ENCODE measurements at regions not wholly inside any gene's neighbourhood (a gene's known extent, or its start where the extent isn't known, plus 50 kb on each side); places are given as distances from the start of the nearest gene placed in this dataset.

DNA sequence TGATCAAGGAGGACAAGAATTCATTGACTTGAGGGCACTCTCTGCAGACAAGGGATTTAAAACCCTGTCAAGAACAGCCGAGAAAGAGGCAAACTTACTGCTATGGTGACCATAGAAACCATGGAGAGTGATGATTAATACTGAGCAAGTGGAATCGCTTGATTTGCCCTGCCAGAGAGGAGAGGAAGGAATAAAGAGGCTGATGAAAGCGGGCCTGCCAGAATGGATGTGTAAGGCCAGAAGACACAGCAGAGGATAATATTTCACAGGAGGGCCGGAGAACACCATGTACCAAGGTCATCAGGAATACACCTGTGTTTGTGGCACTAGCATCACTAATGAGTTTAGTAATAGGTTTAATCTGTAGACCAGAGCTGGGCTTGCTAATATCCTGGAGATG, 221.8 kb upstream of the DCN start:
- H3K36me3 Mint-ChIP-seq (ENCODE audit: insufficient read depth in 2 of 2): no peaks in the 10 kb centered on the region
- DNase-seq (no peak), ATAC-seq (replicated peaks in 1 of 2) (no peak)
- H3K9me3 Mint-ChIP-seq: no peaks in the 10 kb centered on the region
- no peak overlapping the region for H3K4me3 Mint-ChIP-seq
- no peaks in the 10 kb centered on the region for H3K27me3 Mint-ChIP-seq (ENCODE audit: low read depth)
- H3K4me1 Mint-ChIP-seq (ENCODE audit: low read depth): no peaks in the 10 kb centered on the region
- H3K27ac Mint-ChIP-seq: no peak overlapping the region

DNA sequence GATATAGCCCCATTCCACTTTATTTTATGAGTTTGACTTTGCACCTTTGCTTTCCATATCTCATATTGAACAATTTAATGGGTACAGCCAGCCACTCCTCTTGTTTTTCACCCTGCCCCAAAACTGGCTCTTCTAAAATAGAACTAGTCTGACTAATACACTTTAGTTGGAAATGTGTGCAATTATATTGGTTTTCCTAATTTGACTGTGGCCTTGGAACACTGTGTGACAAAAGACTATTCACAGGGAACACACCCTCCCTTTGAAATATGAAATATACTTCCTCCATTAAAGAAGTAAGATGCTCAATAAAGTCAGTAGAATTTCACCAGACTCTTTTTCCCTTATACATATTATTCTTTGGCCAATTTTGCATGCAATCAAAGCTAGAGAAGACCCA, 218.6 kb upstream of the DCN start:
- no peaks in the 10 kb centered on the region for H3K36me3 Mint-ChIP-seq (ENCODE audit: insufficient read depth in 2 of 2)
- ATAC-seq (replicated peaks in 1 of 2) (no peak), DNase-seq (no peak)
- H3K4me3 Mint-ChIP-seq: no peak overlapping the region
- no peak overlapping the region for H3K27ac Mint-ChIP-seq
- no peaks in the 10 kb centered on the region for H3K9me3 Mint-ChIP-seq
- no peaks in the 10 kb centered on the region for H3K4me1 Mint-ChIP-seq (ENCODE audit: low read depth)
- no peaks in the 10 kb centered on the region for H3K27me3 Mint-ChIP-seq (ENCODE audit: low read depth)

DNA sequence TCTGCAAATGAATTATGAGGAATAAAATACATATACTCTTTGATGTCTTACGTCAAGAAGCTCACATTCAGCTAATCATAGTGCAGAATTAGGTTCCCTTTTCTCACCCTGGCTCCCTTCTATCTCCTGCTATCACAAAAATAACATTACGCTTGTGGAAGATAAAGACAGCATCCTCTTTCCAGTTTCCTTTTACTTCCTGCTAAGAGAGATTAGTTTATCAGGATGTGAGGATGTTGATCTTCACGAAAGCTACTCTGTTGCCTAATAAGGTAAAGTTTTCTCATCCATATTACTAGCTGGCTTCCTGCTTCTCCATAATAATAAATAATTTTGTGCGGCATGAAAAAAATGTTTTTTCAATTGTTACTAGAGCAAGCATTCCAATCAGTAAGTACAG, 217.7 kb upstream of the DCN start:
- Mint-ChIP-seq H3K27ac (no peak overlapping the region), H3K4me1 (ENCODE audit: low read depth) (no peaks in the 10 kb centered on the region), H3K4me3 (no peak overlapping the region), H3K27me3 (ENCODE audit: low read depth) (no peaks in the 10 kb centered on the region), H3K9me3 (no peaks in the 10 kb centered on the region), H3K36me3 (ENCODE audit: insufficient read depth in 2 of 2) (no peaks in the 10 kb centered on the region)
- DNase-seq (no peak), ATAC-seq (replicated peaks in 1 of 2) (no peak)

- ATAC-seq (replicated peaks in 1 of 2): no peak
- Mint-ChIP-seq H3K4me1 (ENCODE audit: low read depth) (no peaks in the 10 kb centered on the region), H3K9me3 (peaks cover 0 to 2% of the 10 kb centered on the region in 2 donors), H3K27ac (no peak overlapping the region), H3K36me3 (ENCODE audit: insufficient read depth in 2 of 2) (peaks cover 0 to 2% of the 10 kb centered on the region in 2 donors), H3K4me3 (no peak overlapping the region), H3K27me3 (ENCODE audit: low read depth) (no peaks in the 10 kb centered on the region)
- DNase-seq: no peak
Measured at GRCh38 chr12:91397866-91398532, 215.4 kb upstream of the DCN start.

- no peaks in the 10 kb centered on the region for H3K4me1 Mint-ChIP-seq (ENCODE audit: low read depth)
- no peak overlapping the region for H3K27ac Mint-ChIP-seq
- DNase-seq (no peak), ATAC-seq (replicated peaks in 1 of 2) (no peak)
- peaks cover 2 to 7% of the 10 kb centered on the region in 2 donors for H3K36me3 Mint-ChIP-seq (ENCODE audit: insufficient read depth in 2 of 2)
- H3K4me3 Mint-ChIP-seq: no peak overlapping the region
- peaks cover 2 to 5% of the 10 kb centered on the region in 2 donors for H3K9me3 Mint-ChIP-seq
- no peaks in the 10 kb centered on the region for H3K27me3 Mint-ChIP-seq (ENCODE audit: low read depth)
Measured at GRCh38 chr12:91396293-91396692, 213.7 kb upstream of the DCN start.

DNA sequence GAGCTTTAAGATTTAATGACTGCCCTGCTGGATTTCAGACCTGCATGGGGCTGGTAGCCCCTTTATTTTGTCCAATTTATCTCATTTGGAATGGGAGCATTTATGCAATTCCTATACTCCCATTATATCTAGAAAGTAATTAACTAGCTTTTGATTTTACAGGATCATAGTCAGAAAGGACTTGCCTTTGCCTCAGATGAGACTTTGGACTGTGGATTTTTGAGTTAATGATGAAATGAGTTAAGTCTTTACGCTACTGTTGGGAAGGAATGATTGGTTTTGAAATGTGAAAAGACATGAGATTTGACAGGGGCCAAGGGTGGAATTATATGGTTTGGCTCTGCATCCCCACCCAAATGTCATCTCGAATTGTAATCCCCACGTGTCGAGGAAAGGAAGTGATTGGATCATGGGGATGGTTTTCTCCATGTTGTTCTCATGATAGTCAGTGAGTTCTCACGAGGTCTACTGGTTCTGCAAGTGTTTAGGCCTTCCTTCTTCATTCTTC, 213.1 kb upstream of the DCN start:
- DNase-seq: no peak
- ATAC-seq (replicated peaks in 1 of 2): no peak
- H3K27me3 Mint-ChIP-seq (ENCODE audit: low read depth): no peaks in the 10 kb centered on the region
- no peaks in the 10 kb centered on the region for H3K4me1 Mint-ChIP-seq (ENCODE audit: low read depth)
- H3K27ac Mint-ChIP-seq: no peak overlapping the region
- H3K9me3 Mint-ChIP-seq: peaks cover 2 to 5% of the 10 kb centered on the region in 2 donors
- H3K36me3 Mint-ChIP-seq (ENCODE audit: insufficient read depth in 2 of 2): peaks cover 2 to 8% of the 10 kb centered on the region in 2 donors
- no peak overlapping the region for H3K4me3 Mint-ChIP-seq

DNA sequence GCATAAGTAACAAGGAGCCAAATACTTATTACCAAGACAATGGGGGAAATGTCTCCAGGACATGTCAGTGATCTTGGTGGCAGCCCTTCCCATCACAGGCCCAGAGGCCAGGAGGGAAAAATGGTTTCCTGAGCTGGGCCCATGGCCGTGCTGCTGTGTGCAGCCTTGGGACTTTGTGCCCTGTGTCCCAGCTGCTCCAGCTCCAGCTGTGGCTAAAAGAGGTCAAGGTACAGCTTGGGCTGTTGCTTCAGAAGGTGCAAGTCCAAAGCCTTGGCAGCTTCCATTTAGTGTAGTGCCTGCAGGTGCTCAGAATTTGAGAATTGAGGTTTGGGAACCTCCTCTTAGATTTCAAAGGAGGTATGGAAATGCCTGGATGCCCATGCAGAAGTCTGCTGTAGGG, 212.3 kb upstream of the DCN start:
- Mint-ChIP-seq H3K27me3 (ENCODE audit: low read depth) (no peaks in the 10 kb centered on the region), H3K36me3 (ENCODE audit: insufficient read depth in 2 of 2) (peaks cover 2 to 8% of the 10 kb centered on the region in 2 donors), H3K4me1 (ENCODE audit: low read depth) (no peaks in the 10 kb centered on the region), H3K27ac (no peak overlapping the region), H3K9me3 (peaks cover 3 to 5% of the 10 kb centered on the region in 2 donors), H3K4me3 (no peak overlapping the region)
- ATAC-seq (replicated peaks in 1 of 2): no peak
- DNase-seq: no peak

GRCh38 chr12:91388573-91388972, 206.0 kb upstream of the DCN start:
- ATAC-seq (replicated peaks in 1 of 2): no peak
- DNase-seq: no peak
- H3K36me3 Mint-ChIP-seq (ENCODE audit: insufficient read depth in 2 of 2): peaks cover 0 to 8% of the 10 kb centered on the region in 2 donors
- no peak overlapping the region for H3K27ac Mint-ChIP-seq
- no peaks in the 10 kb centered on the region for H3K4me1 Mint-ChIP-seq (ENCODE audit: low read depth)
- no peak overlapping the region for H3K4me3 Mint-ChIP-seq
- H3K27me3 Mint-ChIP-seq (ENCODE audit: low read depth): peaks cover 13% of the 10 kb centered on the region
- H3K9me3 Mint-ChIP-seq: peaks cover 2 to 5% of the 10 kb centered on the region in 2 donors

GRCh38 chr12:91387461-91388134, 205.0 kb upstream of the DCN start:
- ATAC-seq (replicated peaks in 1 of 2): peak in 1 of 2 donors; percentile 15
- DNase-seq: no peak
- Mint-ChIP-seq H3K36me3 (ENCODE audit: insufficient read depth in 2 of 2) (peaks cover 0 to 5% of the 10 kb centered on the region in 2 donors), H3K4me3 (no peak overlapping the region), H3K4me1 (ENCODE audit: low read depth) (no peaks in the 10 kb centered on the region), H3K9me3 (peaks cover 2 to 3% of the 10 kb centered on the region in 2 donors), H3K27me3 (ENCODE audit: low read depth) (peaks cover 13% of the 10 kb centered on the region), H3K27ac (no peak overlapping the region)

GRCh38 chr12:91384806-91385205, 202.2 kb upstream of the DCN start:
- Mint-ChIP-seq H3K27me3 (ENCODE audit: low read depth) (peaks cover 13% of the 10 kb centered on the region), H3K36me3 (ENCODE audit: insufficient read depth in 2 of 2) (no peaks in the 10 kb centered on the region), H3K9me3 (no peaks in the 10 kb centered on the region), H3K27ac (no peak overlapping the region), H3K4me1 (ENCODE audit: low read depth) (peaks cover 9% of the 10 kb centered on the region), H3K4me3 (no peak overlapping the region)
- DNase-seq: no peak
- no peak for ATAC-seq (replicated peaks in 1 of 2)

- Mint-ChIP-seq H3K27me3 (ENCODE audit: low read depth) (peaks cover 15% of the 10 kb centered on the region), H3K27ac (no peak overlapping the region), H3K36me3 (ENCODE audit: insufficient read depth in 2 of 2) (no peaks in the 10 kb centered on the region), H3K9me3 (no peaks in the 10 kb centered on the region), H3K4me1 (ENCODE audit: low read depth) (peaks cover 9% of the 10 kb centered on the region), H3K4me3 (no peak overlapping the region)
- ATAC-seq (replicated peaks in 1 of 2) (no peak), DNase-seq (no peak)
Measured at GRCh38 chr12:91384366-91384765, 201.7 kb upstream of the DCN start.

DNA sequence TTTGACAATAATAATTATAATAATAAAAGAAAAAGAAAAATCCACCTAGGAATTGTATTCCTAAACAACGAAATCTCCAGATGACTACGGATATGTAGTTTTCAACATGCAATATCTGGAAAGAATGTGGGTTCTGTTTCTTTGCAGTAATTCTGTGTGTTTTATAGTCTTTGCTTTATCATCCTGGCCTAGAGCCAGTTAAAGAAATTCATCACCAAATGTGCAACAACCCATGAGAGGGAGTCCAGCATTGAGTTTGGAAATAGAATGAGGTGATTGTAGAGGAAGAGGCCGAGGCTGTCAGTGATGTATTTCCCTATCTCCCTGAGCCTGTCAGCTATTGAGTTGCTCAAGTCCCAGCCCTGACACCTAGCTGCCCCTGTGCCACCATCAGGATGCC, 200.5 kb upstream of the DCN start:
- Mint-ChIP-seq H3K9me3 (no peaks in the 10 kb centered on the region), H3K27ac (no peak overlapping the region), H3K36me3 (ENCODE audit: insufficient read depth in 2 of 2) (no peaks in the 10 kb centered on the region), H3K27me3 (ENCODE audit: low read depth) (peaks cover 22% of the 10 kb centered on the region), H3K4me3 (no peak overlapping the region), H3K4me1 (ENCODE audit: low read depth) (peaks cover 9% of the 10 kb centered on the region)
- no peak for ATAC-seq (replicated peaks in 1 of 2)
- no peak for DNase-seq

DNA sequence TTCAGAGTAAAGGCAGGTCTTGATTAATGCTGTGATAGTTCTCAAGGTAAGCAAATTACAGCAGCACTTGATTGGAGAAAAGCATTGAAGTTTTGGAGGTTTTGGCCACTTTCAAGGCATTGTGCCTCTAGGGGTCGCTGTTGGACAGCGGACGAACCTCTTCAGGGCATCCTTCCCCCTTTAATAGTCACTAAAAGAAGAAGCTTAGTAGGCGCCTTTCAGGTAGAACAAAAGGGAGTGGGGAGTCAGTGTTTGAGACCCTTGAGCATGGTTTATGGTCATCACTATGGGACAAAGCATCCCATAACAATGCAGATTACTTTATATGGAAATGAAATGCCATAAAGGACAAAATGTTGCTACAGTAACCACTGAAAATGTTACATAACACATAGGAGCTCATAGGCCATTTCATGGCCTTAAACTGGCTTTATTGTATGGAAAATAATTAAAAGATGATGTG, 199.5 kb upstream of the DCN start:
- Mint-ChIP-seq H3K4me3 (peak overlapping the region; percentile 92), H3K9me3 (no peaks in the 10 kb centered on the region), H3K4me1 (ENCODE audit: low read depth) (peaks cover 9% of the 10 kb centered on the region), H3K27ac (peak overlapping the region; percentile 12), H3K36me3 (ENCODE audit: insufficient read depth in 2 of 2) (no peaks in the 10 kb centered on the region), H3K27me3 (ENCODE audit: low read depth) (peaks cover 18% of the 10 kb centered on the region)
- peak; percentile 83 to 84 for DNase-seq
- peak; percentile 80 to 83 for ATAC-seq (replicated peaks in 1 of 2)

Measured in activated T-cell treated with anti-CD3 and anti-CD28 coated beads, Interleukin-2, amount 50 U/mL, for 72 hours (primary cell).